K562 (cell line): ENCODE measurements at regions not wholly inside any gene's neighbourhood (a gene's known extent, or its start where the extent isn't known, plus 50 kb on each side); places are given as distances from the start of the nearest gene placed in this dataset.

ENCODE experiments used
- ATAC-seq: fragments of 200-7000 bp; cut with Tn5 transposase; 3 replicates; pipeline ENCODE4 v1.9.1; 2020; ENCODE audit warnings: moderate library complexity
- BruUV-seq: library from RNA; stranded (reverse); fragments of 400-500 nt; replicated peaks from 2 replicates; lab custom pipeline; 2021; lab: Mats Ljungman, UMichigan
- CTCF ChIA-PET: fragments of 300-600 bp; formaldehyde crosslinking; extraction: SDS; loops from one replicate; lab custom pipeline; 2021; ENCODE audit warnings: low intra/inter-chr PET ratio; lab: Yijun Ruan, JAX
- POLR2A ChIA-PET: fragments of 300-600, 350-650 bp; sonication (Branson Sonifier 250); formaldehyde crosslinking; extraction: SDS; loops from one replicate; lab custom pipeline; 2021; ENCODE audit warnings: antibody characterized with exemption, inconsistent platforms; lab: Yijun Ruan, JAX
- DNase-seq, 4 experiments: peaks; one replicate each; pipeline versions ENCODE4 v3.0.0 to v3.0.0-alpha.2; 2011 to 2018; ENCODE audit warnings: low spot score in 3 of 4, mixed read lengths in 3 of 4; ENCODE audit errors: extremely low read depth in 1 of 4
- FAIRE-seq: peaks from 2 replicates; lab custom pipeline; 2011; peaks lifted over from hg19 to GRCh38; lab: Jason Lieb, UNC
- H2AFZ ChIP-seq: 2 replicates; pipeline ENCODE4 v1.6.0; 2011; ENCODE audit warnings: low read depth, low read length, control low read depth, inconsistent platforms
- H3K27ac ChIP-seq: fragments of 200-600 bp; 3 replicates; pipeline ENCODE4 v1.8.0; 2011; ENCODE audit warnings: low read depth, mild to moderate bottlenecking, control low read depth, inconsistent platforms, low read length, moderate library complexity, mixed read lengths; ENCODE audit errors: extremely low read depth
- H3K27me3 ChIP-seq, 2 experiments: fragments of 300-600 bp in 1 of 2; 2 replicates in 1 of 2; 3 replicates in 1 of 2; pipeline versions ENCODE4 v1.6.0 to v1.8.0; 2011; ENCODE audit warnings: inconsistent platforms in 2 of 2, low read length in 2 of 2, mild to moderate bottlenecking in 1 of 2, mixed read lengths in 1 of 2, moderate library complexity in 1 of 2; ENCODE audit not compliant: control insufficient read depth in 2 of 2, insufficient read depth in 2 of 2
- H3K36me3 ChIP-seq: fragments of 300-600 bp; 3 replicates; pipeline ENCODE4 v1.8.0; 2011; ENCODE audit warnings: mild to moderate bottlenecking, low read length, inconsistent platforms; ENCODE audit not compliant: control insufficient read depth, insufficient read depth
- H3K4me1 ChIP-seq, 2 experiments: fragments of 200-600 bp in 1 of 2; replicated peaks in 1 of 2; 2 replicates in 1 of 2; 3 replicates in 1 of 2; pipeline versions ENCODE4 v1.5.1 to v1.8.0; 2011; ENCODE audit warnings: inconsistent platforms in 2 of 2, low read length in 2 of 2, mild to moderate bottlenecking in 1 of 2, mixed read lengths in 1 of 2, moderate library complexity in 1 of 2; ENCODE audit not compliant: control insufficient read depth in 2 of 2, insufficient read depth in 2 of 2
- H3K4me2 ChIP-seq: 2 replicates; pipeline ENCODE4 v1.6.1; 2011; ENCODE audit warnings: low read length, control low read depth, inconsistent platforms, mixed read lengths; ENCODE audit not compliant: insufficient read depth
- H3K4me3 ChIP-seq: fragments of 200-600 bp; sonication (generic), shearing (Covaris generic); 2 replicates; pipeline ENCODE4 v1.5.1; 2016; ENCODE audit warnings: control low read depth, inconsistent platforms
- H3K79me2 ChIP-seq: fragments of 200-600 bp; 3 replicates; pipeline ENCODE4 v1.8.0; 2011; ENCODE audit warnings: low read length, inconsistent platforms; ENCODE audit not compliant: control insufficient read depth, insufficient read depth
- H3K9ac ChIP-seq, 2 experiments: 2 replicates each; pipeline versions ENCODE4 v1.6.0 to v1.6.1; 2011; ENCODE audit warnings: low read depth in 2 of 2, low read length in 2 of 2, control low read depth in 1 of 2, inconsistent platforms in 1 of 2, mild to moderate bottlenecking in 1 of 2, mixed read lengths in 1 of 2; ENCODE audit not compliant: insufficient read depth in 1 of 2
- H3K9me1 ChIP-seq: one replicate; pipeline ENCODE4 v1.6.0; 2011; ENCODE audit warnings: inconsistent platforms, mild to moderate bottlenecking, low read length, moderate library complexity; ENCODE audit not compliant: control insufficient read depth, insufficient read depth
- H3K9me3 ChIP-seq: replicated peaks from 2 replicates; pipeline ENCODE4 v1.5.1; 2011; ENCODE audit warnings: low read depth, low read length, inconsistent platforms; ENCODE audit not compliant: control insufficient read depth, insufficient read depth
- H4K20me1 ChIP-seq: replicated peaks from 2 replicates; pipeline ENCODE4 v1.6.1; 2011; ENCODE audit warnings: low read length, inconsistent platforms, mixed read lengths; ENCODE audit not compliant: control insufficient read depth, insufficient read depth
- CBFB ChIP-seq: sonication (generic); formaldehyde crosslinking; IDR thresholded peaks from 2 replicates; pipeline ENCODE4 v1.4.0; 2020; ENCODE audit warnings: mild to moderate bottlenecking, missing genetic modification reagents
- FOS ChIP-seq: IDR thresholded peaks from 3 replicates; pipeline ENCODE4 v1.6.1; 2011; ENCODE audit not compliant: insufficient read length; ENCODE audit errors: extremely low read depth
- GABPB1 ChIP-seq: sonication (generic); formaldehyde crosslinking; IDR thresholded peaks from 2 replicates; pipeline ENCODE4 v1.8.0; 2022; ENCODE audit warnings: mild to moderate bottlenecking, missing genetic modification reagents
- HDAC6 ChIP-seq: IDR thresholded peaks from 2 replicates; pipeline ENCODE4 v1.6.1; 2012; ENCODE audit warnings: low read depth, mild to moderate bottlenecking, control low read depth, inconsistent platforms, low read length, moderate library complexity
- KDM2B ChIP-seq: fragments of 250-450 bp; sonication (Bioruptor Pico); IDR thresholded peaks from 2 replicates; pipeline ENCODE4 v1.8.0; 2021; ENCODE audit warnings: mild to moderate bottlenecking, moderate library complexity
- NEUROD1 ChIP-seq: fragments of 150-350 bp; IDR thresholded peaks from 2 replicates; pipeline ENCODE4 v1.6.1; 2014; ENCODE audit warnings: borderline replicate concordance, low read length, low read depth; ENCODE audit not compliant: partially characterized antibody
- PHB2 ChIP-seq: fragments of 450-650 bp; IDR thresholded peaks from 2 replicates; pipeline ENCODE4 v1.6.1; 2017; ENCODE audit warnings: low read depth
- TRIM28 ChIP-seq: fragments of 450-650 bp; IDR thresholded peaks from 2 replicates; pipeline ENCODE4 v1.6.1; 2017
- ZNF224 ChIP-seq: sonication (generic); formaldehyde crosslinking; IDR thresholded peaks from 2 replicates; pipeline ENCODE4 v1.8.0; 2022; ENCODE audit warnings: mild to moderate bottlenecking, missing genetic modification reagents
- ZNF23 ChIP-seq: fragments of 250-450 bp; sonication (Bioruptor Pico); IDR thresholded peaks from 2 replicates; pipeline ENCODE4 v1.4.0; 2020; ENCODE audit warnings: mild to moderate bottlenecking
- ZNF407 ChIP-seq: fragments of 450-650 bp; IDR thresholded peaks from 2 replicates; pipeline ENCODE4 v1.6.1; 2016; ENCODE audit warnings: low read depth
- ZNF77 ChIP-seq: fragments of 250-450 bp; sonication (Bioruptor Pico); IDR thresholded peaks from 2 replicates; pipeline ENCODE4 v1.5.0; 2020
- in situ Hi-C: fragments of 300-500 bp; cut with MboI; formaldehyde crosslinking; loops from 4 replicates; pipeline ENCODE4 v1.15.0; 2018; ENCODE audit warnings: inconsistent platforms, mixed read lengths
- intact Hi-C: fragments of 100-400 bp; cut with micrococcal nuclease; formaldehyde crosslinking; loops from 2 replicates; pipeline ENCODE4 v1.14.2; 2022

GRCh38 chr16:16923479-16923878, 544.5 kb downstream of the NPIPA7 start:
- Histone ChIP-seq H3K36me3 (no peaks in the 10 kb centered on the region), H3K4me2 (no peak overlapping the region), H3K9ac (no peak overlapping the region), H4K20me1 (no peaks in the 10 kb centered on the region), H2AFZ (no peak overlapping the region), H3K27ac (no peak overlapping the region), H3K4me1 (peaks cover 0 to 3% of the 10 kb centered on the region in 2 experiments; a peak in 1 of 5 replicates), H3K9me1 (no peaks in the 10 kb centered on the region), H3K9me3 (no peaks in the 10 kb centered on the region), H3K79me2 (no peaks in the 10 kb centered on the region), H3K4me3 (no peak overlapping the region), H3K27me3 (peaks cover 0 to 2% of the 10 kb centered on the region in 2 experiments; a peak in 2 of 5 replicates)
- in situ Hi-C loops, result no loop called here
- TF ChIP-seq PHB2 (no peak), HDAC6 (no peak), CBFB (CRISPR knock-in tag) (no peak), TRIM28 (no peak), ZNF407 (no peak), NEUROD1 (no peak), ZNF23 (CRISPR knock-in tag) (no peak), FOS (no peak), ZNF224 (CRISPR knock-in tag) (no peak), ZNF77 (no peak), GABPB1 (CRISPR knock-in tag) (no peak), KDM2B (CRISPR knock-in tag) (no peak)
- intact Hi-C loops, result no loop called here
- POLR2A ChIA-PET, result no interaction called here
- CTCF ChIA-PET, result no interaction called here
- no peak for FAIRE-seq
- no TSS peak for BruUV-seq
- ATAC-seq, result no peak
- DNase-seq, result no peak
